KMS-11 (cell line): ENCODE measurements at regions not wholly inside any gene's neighbourhood (a gene's known extent, or its start where the extent isn't known, plus 50 kb on each side); places are given as distances from the start of the nearest gene placed in this dataset.

ENCODE experiments used
- H2AFZ ChIP-seq: fragments of 200-600 bp; sonication (generic); 2 replicates; pipeline ENCODE4 v1.6.1; 2016; ENCODE audit warnings: antibody characterized with exemption, mixed run types, low read depth
- H3K27ac ChIP-seq: fragments of 200-600 bp; sonication (generic); 2 replicates; pipeline ENCODE4 v1.6.1; 2016; ENCODE audit warnings: mild to moderate bottlenecking, mixed run types
- H3K27me3 ChIP-seq: fragments of 200-600 bp; sonication (generic); 2 replicates; pipeline ENCODE4 v1.6.1; 2017; ENCODE audit warnings: mild to moderate bottlenecking, low read depth, mixed run types, moderate library complexity; ENCODE audit not compliant: insufficient read depth
- H3K36me3 ChIP-seq: fragments of 200-600 bp; sonication (generic); 2 replicates; pipeline ENCODE4 v1.6.1; 2017; ENCODE audit warnings: mild to moderate bottlenecking, mixed run types; ENCODE audit not compliant: insufficient read depth
- H3K4me1 ChIP-seq: fragments of 200-600 bp; sonication (generic); 2 replicates; pipeline ENCODE4 v1.6.1; 2016; ENCODE audit warnings: mild to moderate bottlenecking, low read depth, mixed run types; ENCODE audit not compliant: poor library complexity, severe bottlenecking
- H3K4me2 ChIP-seq: fragments of 200-600 bp; sonication (generic); 2 replicates; pipeline ENCODE4 v1.7.0; 2016; ENCODE audit warnings: mild to moderate bottlenecking, mixed run types
- H3K4me3 ChIP-seq: fragments of 200-600 bp; sonication (generic); IDR thresholded peaks from 2 replicates; pipeline ENCODE4 v1.6.1; 2017; ENCODE audit warnings: low read depth, low read length, mixed read lengths; ENCODE audit not compliant: insufficient read depth
- H3K79me2 ChIP-seq: fragments of 200-600 bp; sonication (generic); 2 replicates; pipeline ENCODE4 v1.6.1; 2016; ENCODE audit warnings: low read depth, mixed run types; ENCODE audit not compliant: insufficient read depth
- H3K9ac ChIP-seq: fragments of 200-600 bp; sonication (generic); 2 replicates; pipeline ENCODE4 v1.6.1; 2016; ENCODE audit warnings: mild to moderate bottlenecking, mixed run types
- H4K20me1 ChIP-seq: fragments of 200-600 bp; sonication (generic); 2 replicates; pipeline ENCODE4 v1.6.1; 2016; ENCODE audit warnings: mild to moderate bottlenecking, mixed run types; ENCODE audit not compliant: insufficient read depth
- TF ChIP-seq, protein P1 (sequence below): fragments of 200-600 bp; sonication (generic); conservative IDR thresholded peaks from 2 replicates; pipeline ENCODE4 v1.6.1; 2017; ENCODE audit warnings: low read depth, mild to moderate bottlenecking, antibody characterized with exemption, low read length, moderate library complexity, mixed read lengths

DNA sequence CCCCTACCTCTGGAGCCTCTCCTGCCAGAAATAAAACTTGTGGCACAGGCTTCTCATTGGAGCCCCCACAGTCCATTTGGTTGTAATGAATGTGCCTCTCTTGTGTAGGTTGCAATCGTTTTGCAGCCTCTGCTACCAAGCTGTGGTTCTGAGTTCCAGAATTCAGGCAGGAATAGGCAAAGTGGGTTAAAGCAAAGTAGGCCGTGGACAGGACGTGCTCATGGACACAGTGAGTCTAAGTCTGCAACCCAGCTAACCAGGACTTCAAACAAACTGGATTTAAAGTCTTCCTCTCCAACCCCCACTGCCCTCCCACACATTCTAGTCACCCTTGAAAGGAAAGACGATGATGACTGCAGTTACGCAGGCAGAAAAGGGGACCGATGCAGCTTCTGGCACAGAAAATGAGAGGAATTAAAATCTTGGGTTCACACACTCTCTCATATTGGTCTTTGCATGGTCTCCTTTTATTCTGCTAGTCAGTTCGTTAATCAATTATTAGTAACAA, 260.0 kb downstream of the PIK3R1 start:
- H3K27me3 ChIP-seq, result no peaks in the 10 kb centered on the region
- no peak overlapping the region for H3K4me3 ChIP-seq
- H3K79me2 ChIP-seq, result no peaks in the 10 kb centered on the region
- H2AFZ ChIP-seq, result no peak overlapping the region
- H3K36me3 ChIP-seq, result no peaks in the 10 kb centered on the region
- H3K9ac ChIP-seq, result no peak overlapping the region
- TF ChIP-seq, protein P1, sequence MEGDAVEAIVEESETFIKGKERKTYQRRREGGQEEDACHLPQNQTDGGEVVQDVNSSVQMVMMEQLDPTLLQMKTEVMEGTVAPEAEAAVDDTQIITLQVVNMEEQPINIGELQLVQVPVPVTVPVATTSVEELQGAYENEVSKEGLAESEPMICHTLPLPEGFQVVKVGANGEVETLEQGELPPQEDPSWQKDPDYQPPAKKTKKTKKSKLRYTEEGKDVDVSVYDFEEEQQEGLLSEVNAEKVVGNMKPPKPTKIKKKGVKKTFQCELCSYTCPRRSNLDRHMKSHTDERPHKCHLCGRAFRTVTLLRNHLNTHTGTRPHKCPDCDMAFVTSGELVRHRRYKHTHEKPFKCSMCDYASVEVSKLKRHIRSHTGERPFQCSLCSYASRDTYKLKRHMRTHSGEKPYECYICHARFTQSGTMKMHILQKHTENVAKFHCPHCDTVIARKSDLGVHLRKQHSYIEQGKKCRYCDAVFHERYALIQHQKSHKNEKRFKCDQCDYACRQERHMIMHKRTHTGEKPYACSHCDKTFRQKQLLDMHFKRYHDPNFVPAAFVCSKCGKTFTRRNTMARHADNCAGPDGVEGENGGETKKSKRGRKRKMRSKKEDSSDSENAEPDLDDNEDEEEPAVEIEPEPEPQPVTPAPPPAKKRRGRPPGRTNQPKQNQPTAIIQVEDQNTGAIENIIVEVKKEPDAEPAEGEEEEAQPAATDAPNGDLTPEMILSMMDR, result no peak
- H3K4me2 ChIP-seq, result no peak overlapping the region
- no peak overlapping the region for H3K27ac ChIP-seq
- no peaks in the 10 kb centered on the region for H4K20me1 ChIP-seq
- H3K4me1 ChIP-seq, result peaks cover 22% of the 10 kb centered on the region

DNA sequence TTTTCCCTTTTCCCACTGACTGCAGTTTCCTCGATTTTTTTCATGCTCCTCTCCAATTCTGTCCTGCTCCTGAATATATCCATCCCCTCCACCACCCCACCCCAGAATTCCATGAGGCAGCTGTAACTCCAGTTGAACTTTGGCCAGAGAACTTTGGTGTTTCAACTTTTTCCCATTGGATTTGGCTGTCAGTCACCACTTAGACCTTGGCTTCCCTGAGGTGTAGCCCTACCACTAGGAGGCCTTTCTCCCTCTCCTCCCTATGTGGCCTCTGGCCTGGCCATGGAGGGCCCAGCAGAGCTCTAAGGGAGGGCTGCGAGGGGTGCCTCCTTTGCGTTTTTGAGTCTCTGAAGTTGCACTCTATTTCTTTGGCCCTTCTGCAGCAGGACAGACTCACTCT, 261.3 kb downstream of the PIK3R1 start:
- Histone ChIP-seq H3K9ac (no peak overlapping the region), H3K36me3 (no peaks in the 10 kb centered on the region), H3K27ac (no peak overlapping the region), H3K4me1 (peaks cover 22% of the 10 kb centered on the region), H2AFZ (no peak overlapping the region), H4K20me1 (no peaks in the 10 kb centered on the region), H3K27me3 (no peaks in the 10 kb centered on the region), H3K4me3 (no peak overlapping the region), H3K79me2 (no peaks in the 10 kb centered on the region), H3K4me2 (no peak overlapping the region)
- TF ChIP-seq, protein P1, result no peak

- Histone ChIP-seq H4K20me1 (no peaks in the 10 kb centered on the region), H2AFZ (no peak overlapping the region), H3K4me2 (peak overlapping the region; percentile 19; the same call in 1 of the 2 replicates), H3K27ac (no peak overlapping the region), H3K9ac (no peak overlapping the region), H3K4me3 (no peak overlapping the region), H3K4me1 (peaks cover 37% of the 10 kb centered on the region), H3K36me3 (no peaks in the 10 kb centered on the region), H3K27me3 (no peaks in the 10 kb centered on the region), H3K79me2 (no peaks in the 10 kb centered on the region)
- TF ChIP-seq, protein P1, result no peak
Measured at GRCh38 chr5:68478301-68479095, 262.9 kb downstream of the PIK3R1 start.

- no peaks in the 10 kb centered on the region for H4K20me1 ChIP-seq
- no peaks in the 10 kb centered on the region for H3K36me3 ChIP-seq
- no peak overlapping the region for H2AFZ ChIP-seq
- no peak overlapping the region for H3K27ac ChIP-seq
- no peaks in the 10 kb centered on the region for H3K27me3 ChIP-seq
- no peak overlapping the region for H3K9ac ChIP-seq
- no peak overlapping the region for H3K4me3 ChIP-seq
- no peaks in the 10 kb centered on the region for H3K79me2 ChIP-seq
- TF ChIP-seq, protein P1, result no peak
- H3K4me2 ChIP-seq, result no peak overlapping the region
- H3K4me1 ChIP-seq, result peaks cover 47% of the 10 kb centered on the region
Measured at GRCh38 chr5:68479524-68479923, 264.0 kb downstream of the PIK3R1 start.
